ENCODE measurements at regions not wholly inside any gene's neighbourhood (a gene's known extent, or its start where the extent isn't known, plus 50 kb on each side); places are given as distances from the start of the nearest gene placed in this dataset.
A peak's percentile ranks its signal among the peaks of the same experiment; 100 is the strongest.

- intact Hi-C loops (cut with DNase I), result no loop called here
- no peak for ATAC-seq
- no peak for DNase-seq (ENCODE audit: low spot score)
Observed at GRCh38 chr3:64332459-64333350, 107.4 kb upstream of the PRICKLE2 start.

GRCh38 chr3:64331605-64332004 is 106.3 kb upstream of the PRICKLE2 start:
- intact Hi-C loops (cut with DNase I), result no loop called here
- DNase-seq (ENCODE audit: low spot score) (no peak), ATAC-seq (no peak)

- ATAC-seq, result no peak
- DNase-seq (ENCODE audit: low spot score), result no peak
- intact Hi-C loops (cut with DNase I), result no loop called here
Observed at GRCh38 chr3:64329037-64329436, 103.8 kb upstream of the PRICKLE2 start.

- intact Hi-C loops (cut with DNase I), result no loop called here
- DNase-seq (ENCODE audit: low spot score), result peak; percentile 78
- ATAC-seq, result peak; percentile 98
Observed at GRCh38 chr3:64327100-64327804, 102.0 kb upstream of the PRICKLE2 start.

- no peak for ATAC-seq
- no peak for DNase-seq (ENCODE audit: low spot score)
- intact Hi-C loops (cut with DNase I), result no loop called here
Observed at GRCh38 chr3:64321747-64322146, 96.5 kb upstream of the PRICKLE2 start.

- DNase-seq (ENCODE audit: low spot score) (no peak), ATAC-seq (no peak)
- intact Hi-C loops (cut with DNase I), result no loop called here
Observed at GRCh38 chr3:64319391-64319790, 94.1 kb upstream of the PRICKLE2 start.

- ATAC-seq, result peak; percentile 60
- intact Hi-C loops (cut with DNase I), result no loop called here
Observed at GRCh38 chr3:64318668-64319271, 93.5 kb upstream of the PRICKLE2 start.

GRCh38 chr3:64318001-64318400 is 92.7 kb upstream of the PRICKLE2 start:
- no peak for DNase-seq (ENCODE audit: low spot score)
- no peak for ATAC-seq
- intact Hi-C loops (cut with DNase I), result no loop called here

More at GRCh38 chr3:64318668-64319271, 93.5 kb upstream of the PRICKLE2 start:
- DNase-seq (ENCODE audit: low spot score), result no peak

- no peak for ATAC-seq
- no peak for DNase-seq (ENCODE audit: low spot score)
- intact Hi-C loops (cut with DNase I), result no loop called here
Observed at GRCh38 chr3:64316971-64317370, 91.7 kb upstream of the PRICKLE2 start.

GRCh38 chr3:64311424-64312061 is 86.3 kb upstream of the PRICKLE2 start:
- intact Hi-C loops (cut with DNase I), result no loop called here
- ATAC-seq, result peak; percentile 71
- DNase-seq (ENCODE audit: low spot score), result no peak

GRCh38 chr3:64308931-64309330 is 83.7 kb upstream of the PRICKLE2 start:
- no peak for DNase-seq (ENCODE audit: low spot score)
- intact Hi-C loops (cut with DNase I), result no loop called here
- no peak for ATAC-seq

- DNase-seq (ENCODE audit: low spot score) (no peak), ATAC-seq (peak; percentile 77)
- intact Hi-C loops (cut with DNase I), result no loop called here
Observed at GRCh38 chr3:64306745-64307144, 81.5 kb upstream of the PRICKLE2 start.

- intact Hi-C loops (cut with DNase I), result no loop called here
- DNase-seq (ENCODE audit: low spot score) (no peak), ATAC-seq (no peak)
Observed at GRCh38 chr3:64305731-64306130, 80.5 kb upstream of the PRICKLE2 start.

- DNase-seq (ENCODE audit: low spot score) (no peak), ATAC-seq (no peak)
Observed at GRCh38 chr3:64304828-64305410, 79.7 kb upstream of the PRICKLE2 start.

GRCh38 chr3:64303881-64304280 is 78.6 kb upstream of the PRICKLE2 start:
- DNase-seq (ENCODE audit: low spot score), result no peak
- intact Hi-C loops (cut with DNase I), result no loop called here
- no peak for ATAC-seq

More at GRCh38 chr3:64304828-64305410, 79.7 kb upstream of the PRICKLE2 start:
- intact Hi-C loops (cut with DNase I), result no loop called here

- DNase-seq (ENCODE audit: low spot score) (no peak), ATAC-seq (no peak)
- intact Hi-C loops (cut with DNase I), result no loop called here
Observed at GRCh38 chr3:64303401-64303800, 78.1 kb upstream of the PRICKLE2 start.

- no peak for DNase-seq (ENCODE audit: low spot score)
Observed at GRCh38 chr3:64301476-64301875, 76.2 kb upstream of the PRICKLE2 start.

GRCh38 chr3:64300790-64301423 is 75.6 kb upstream of the PRICKLE2 start:
- ATAC-seq (peak; percentile 74), DNase-seq (ENCODE audit: low spot score) (no peak)
- intact Hi-C loops (cut with DNase I), result no loop called here

More at GRCh38 chr3:64301476-64301875, 76.2 kb upstream of the PRICKLE2 start:
- intact Hi-C loops (cut with DNase I), result no loop called here
- no peak for ATAC-seq

GRCh38 chr3:64299206-64299605 is 73.9 kb upstream of the PRICKLE2 start:
- intact Hi-C loops (cut with DNase I), result no loop called here
- DNase-seq (ENCODE audit: low spot score) (no peak), ATAC-seq (no peak)

Data from sciatic nerve (tissue), 2 donors.